GM12873 (cell line): ENCODE measurements at regions not wholly inside any gene's neighbourhood (a gene's known extent, or its start where the extent isn't known, plus 50 kb on each side); places are given as distances from the start of the nearest gene placed in this dataset.

ENCODE experiments used
- CTCF ChIP-seq: IDR thresholded peaks from 2 replicates; pipeline ENCODE4 v1.5.1; 2012; ENCODE audit warnings: low read depth, mild to moderate bottlenecking, moderate library complexity, low read length, control low read depth; ENCODE audit not compliant: insufficient read depth; ENCODE audit errors: missing control alignments

- no peak for TF ChIP-seq CTCF
These were observed 629.6 kb upstream of the DPP6 start for GRCh38 chr7:153422291-153423209.

- TF ChIP-seq CTCF = no peak
These were observed 629.0 kb upstream of the DPP6 start for GRCh38 chr7:153423210-153423590.

GRCh38 chr7:153430931-153431330 lies 621.3 kb upstream of the DPP6 start:
- TF ChIP-seq CTCF = no peak

- TF ChIP-seq CTCF = no peak
These were observed 620.1 kb upstream of the DPP6 start for GRCh38 chr7:153432063-153432462.

- no peak for TF ChIP-seq CTCF
These were observed 619.0 kb upstream of the DPP6 start for GRCh38 chr7:153433223-153433622.

GRCh38 chr7:153440715-153441114 lies 611.5 kb upstream of the DPP6 start:
- no peak for TF ChIP-seq CTCF

- TF ChIP-seq CTCF = no peak
These were observed 609.0 kb upstream of the DPP6 start for GRCh38 chr7:153443032-153443701.
